Activated CD4-positive, alpha-beta memory T cell treated with anti-CD3 and anti-CD28 coated beads for 36 hours (primary cell): ENCODE measurements at regions not wholly inside any gene's neighbourhood (a gene's known extent, or its start where the extent isn't known, plus 50 kb on each side); places are given as distances from the start of the nearest gene placed in this dataset.

Experiments used
- CTCF ChIA-PET: fragments of 350-600 bp; sonication (Branson Sonifier 250); formaldehyde crosslinking; loops from one replicate; lab custom pipeline; 2021; ENCODE audit warnings: antibody characterized with exemption, inconsistent platforms; lab: Charles Lee
- POLR2A ChIA-PET: fragments of 350-600 bp; sonication (Branson Sonifier 250); formaldehyde crosslinking; loops from one replicate; lab custom pipeline; 2021; ENCODE audit warnings: antibody characterized with exemption; lab: Charles Lee
- DNase-seq: peaks from one replicate; pipeline ENCODE4 v3.0.0-alpha.2; 2020
- H3K27ac Mint-ChIP-seq: one replicate; pipeline ENCODE4 v1.8.0; 2021; ENCODE audit warnings: mixed read lengths
- H3K27me3 Mint-ChIP-seq: one replicate; pipeline ENCODE4 v1.8.0; 2021; ENCODE audit warnings: mixed read lengths
- H3K36me3 Mint-ChIP-seq: one replicate; pipeline ENCODE4 v1.8.0; 2021; ENCODE audit warnings: mixed read lengths
- H3K4me1 Mint-ChIP-seq: one replicate; pipeline ENCODE4 v1.8.0; 2021; ENCODE audit warnings: low read depth, mixed read lengths
- H3K4me3 Mint-ChIP-seq: one replicate; pipeline ENCODE4 v1.8.0; 2021; ENCODE audit warnings: mild to moderate bottlenecking, mixed read lengths
- H3K9me3 Mint-ChIP-seq: one replicate; pipeline ENCODE4 v1.8.0; 2021; ENCODE audit warnings: mixed read lengths
- intact Hi-C: fragments of 100-400 bp; cut with micrococcal nuclease; formaldehyde crosslinking; loops from one replicate; pipeline ENCODE4 v1.15.1; 2023

GRCh38 chr4:182042945-182043344 is 200.3 kb upstream of the TENM3 start:
- Mint-ChIP-seq H3K4me1 (no peaks in the 10 kb centered on the region), H3K36me3 (no peaks in the 10 kb centered on the region), H3K27me3 (no peaks in the 10 kb centered on the region), H3K27ac (no peak overlapping the region), H3K4me3 (no peak overlapping the region), H3K9me3 (peaks cover 4% of the 10 kb centered on the region)
- intact Hi-C loops = no loop called here
- DNase-seq = no peak
- ChIA-PET CTCF (no interaction called here), POLR2A (no interaction called here)

DNA sequence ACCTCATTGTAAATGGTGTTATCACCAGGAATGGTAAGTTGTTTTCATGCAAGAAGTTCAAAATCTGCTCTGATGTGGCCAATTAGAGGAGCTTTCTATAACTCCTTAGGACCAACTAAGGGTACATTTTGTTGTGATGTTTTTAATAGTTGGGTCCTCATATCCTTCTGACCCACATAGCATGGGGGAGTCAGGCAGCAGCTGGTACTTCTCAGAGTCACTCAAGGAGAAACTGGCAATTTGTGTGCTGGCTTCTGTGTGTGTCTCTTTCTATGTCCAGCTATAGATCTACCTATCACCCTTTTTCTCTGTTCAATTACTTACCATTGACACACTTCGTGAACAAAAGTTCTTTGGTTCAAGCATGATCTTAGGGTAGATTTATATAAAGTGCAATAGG is 194.3 kb upstream of the TENM3 start:
- Mint-ChIP-seq H3K36me3 (no peaks in the 10 kb centered on the region), H3K4me3 (no peak overlapping the region), H3K4me1 (no peaks in the 10 kb centered on the region), H3K9me3 (peaks cover 3% of the 10 kb centered on the region), H3K27ac (no peak overlapping the region), H3K27me3 (no peaks in the 10 kb centered on the region)
- ChIA-PET CTCF (no interaction called here), POLR2A (no interaction called here)
- DNase-seq = no peak
- intact Hi-C loops = no loop called here

DNA sequence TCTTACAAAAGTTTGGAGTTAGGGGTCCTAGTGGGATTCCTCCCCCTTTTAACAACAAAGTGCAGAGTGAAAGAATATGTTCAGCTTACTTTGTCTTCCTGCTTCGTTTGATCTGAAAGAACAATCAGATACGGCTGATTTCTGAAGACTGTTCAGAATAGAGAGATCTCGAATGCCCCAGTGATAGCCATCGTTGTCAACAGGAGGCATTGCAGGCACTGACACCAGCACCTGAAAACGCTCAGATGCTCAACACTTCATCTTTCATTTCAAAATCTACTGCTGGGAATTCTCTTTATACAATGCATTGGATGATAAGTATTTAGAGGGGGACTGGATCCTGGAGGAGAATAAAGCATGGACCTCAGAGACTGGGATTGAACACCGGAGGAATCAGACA is 186.3 kb upstream of the TENM3 start:
- POLR2A ChIA-PET = no interaction called here
- Mint-ChIP-seq H3K36me3 (no peaks in the 10 kb centered on the region), H3K4me1 (no peaks in the 10 kb centered on the region), H3K27ac (no peak overlapping the region), H3K4me3 (no peak overlapping the region), H3K27me3 (no peaks in the 10 kb centered on the region), H3K9me3 (peaks cover 2% of the 10 kb centered on the region)
- intact Hi-C loops = no loop called here
- no peak for DNase-seq
- CTCF ChIA-PET = no interaction called here

DNA sequence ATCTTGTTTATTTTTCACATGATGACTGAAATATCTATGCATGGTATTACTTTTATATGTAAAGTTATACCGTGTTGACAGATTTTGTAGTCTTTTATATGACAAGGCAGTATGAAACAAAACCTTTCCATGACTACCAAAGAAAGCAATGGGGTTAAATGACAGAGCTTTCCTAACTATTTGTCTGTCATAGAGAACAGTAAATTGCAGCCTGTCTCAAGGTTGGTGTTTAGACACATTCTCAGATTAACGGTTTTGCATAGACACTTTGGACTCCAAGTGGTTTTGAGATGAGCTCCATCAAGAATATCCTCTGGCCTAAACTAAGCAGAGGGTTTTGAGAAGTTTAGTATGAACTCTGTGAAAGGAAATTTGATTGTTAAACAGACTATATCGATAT is 180.7 kb upstream of the TENM3 start:
- CTCF ChIA-PET = no interaction called here

GRCh38 chr4:182062936-182063335 is 180.3 kb upstream of the TENM3 start:
- no peaks in the 10 kb centered on the region for H3K9me3 Mint-ChIP-seq
- H3K36me3 Mint-ChIP-seq = no peaks in the 10 kb centered on the region
- no peak overlapping the region for H3K4me3 Mint-ChIP-seq
- intact Hi-C loops = no loop called here
- POLR2A ChIA-PET = no interaction called here
- no peak overlapping the region for H3K27ac Mint-ChIP-seq
- no peaks in the 10 kb centered on the region for H3K27me3 Mint-ChIP-seq
- CTCF ChIA-PET = no interaction called here
- DNase-seq = no peak
- H3K4me1 Mint-ChIP-seq = no peaks in the 10 kb centered on the region

More for the DNA sequence above, 180.7 kb upstream of the TENM3 start:
- no peak for DNase-seq
- POLR2A ChIA-PET = no interaction called here
- Mint-ChIP-seq H3K27ac (no peak overlapping the region), H3K4me3 (no peak overlapping the region), H3K9me3 (no peaks in the 10 kb centered on the region), H3K27me3 (no peaks in the 10 kb centered on the region), H3K4me1 (no peaks in the 10 kb centered on the region), H3K36me3 (no peaks in the 10 kb centered on the region)
- intact Hi-C loops = no loop called here

DNA sequence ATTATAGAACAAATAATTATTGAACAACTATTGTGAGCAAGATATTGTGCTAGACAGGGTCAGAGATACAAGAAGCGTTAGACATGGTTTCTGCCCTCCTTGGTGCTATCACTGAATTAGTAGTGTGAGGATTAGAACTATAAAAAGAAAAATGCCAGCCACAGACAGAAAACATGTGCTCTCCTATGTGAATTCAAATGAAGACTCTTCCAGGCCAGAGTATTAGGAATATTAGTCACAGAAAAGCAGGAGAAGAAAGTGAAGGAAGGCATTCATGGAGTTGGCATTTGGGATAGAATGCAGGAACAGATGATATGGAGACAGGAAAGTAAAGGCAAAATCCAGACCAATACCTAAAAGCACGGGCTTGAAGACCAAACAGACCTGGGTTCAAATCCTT is 179.6 kb upstream of the TENM3 start:
- no peaks in the 10 kb centered on the region for H3K9me3 Mint-ChIP-seq
- H3K27ac Mint-ChIP-seq = no peak overlapping the region
- intact Hi-C loops = no loop called here

GRCh38 chr4:182065255-182065654 is 177.9 kb upstream of the TENM3 start:
- Mint-ChIP-seq H3K36me3 (no peaks in the 10 kb centered on the region), H3K27ac (no peak overlapping the region), H3K27me3 (no peaks in the 10 kb centered on the region), H3K4me3 (no peak overlapping the region), H3K9me3 (no peaks in the 10 kb centered on the region), H3K4me1 (no peaks in the 10 kb centered on the region)
- ChIA-PET CTCF (no interaction called here), POLR2A (no interaction called here)
- no peak for DNase-seq
- intact Hi-C loops = no loop called here

More for the DNA sequence above, 179.6 kb upstream of the TENM3 start:
- ChIA-PET CTCF (no interaction called here), POLR2A (no interaction called here)
- Mint-ChIP-seq H3K36me3 (no peaks in the 10 kb centered on the region), H3K27me3 (no peaks in the 10 kb centered on the region), H3K4me1 (no peaks in the 10 kb centered on the region), H3K4me3 (no peak overlapping the region)
- DNase-seq = no peak

GRCh38 chr4:182066037-182066436 is 177.2 kb upstream of the TENM3 start:
- no peak for DNase-seq
- Mint-ChIP-seq H3K4me1 (no peaks in the 10 kb centered on the region), H3K27ac (no peak overlapping the region), H3K36me3 (no peaks in the 10 kb centered on the region), H3K9me3 (no peaks in the 10 kb centered on the region), H3K4me3 (no peak overlapping the region), H3K27me3 (no peaks in the 10 kb centered on the region)
- CTCF ChIA-PET = no interaction called here
- POLR2A ChIA-PET = no interaction called here
- intact Hi-C loops = no loop called here

GRCh38 chr4:182067828-182068227 is 175.4 kb upstream of the TENM3 start:
- ChIA-PET CTCF (no interaction called here), POLR2A (no interaction called here)
- Mint-ChIP-seq H3K36me3 (no peaks in the 10 kb centered on the region), H3K4me3 (no peak overlapping the region), H3K27me3 (no peaks in the 10 kb centered on the region), H3K9me3 (peaks cover 3% of the 10 kb centered on the region), H3K27ac (no peak overlapping the region), H3K4me1 (no peaks in the 10 kb centered on the region)
- intact Hi-C loops = no loop called here
- no peak for DNase-seq

- POLR2A ChIA-PET = no interaction called here
- Mint-ChIP-seq H3K4me1 (no peaks in the 10 kb centered on the region), H3K27ac (no peak overlapping the region), H3K4me3 (no peak overlapping the region), H3K27me3 (no peaks in the 10 kb centered on the region), H3K9me3 (peaks cover 8% of the 10 kb centered on the region), H3K36me3 (no peaks in the 10 kb centered on the region)
- intact Hi-C loops = no loop called here
- no peak for DNase-seq
- CTCF ChIA-PET = no interaction called here
Measured at GRCh38 chr4:182068920-182069319, 174.3 kb upstream of the TENM3 start.

GRCh38 chr4:182073278-182073677 is 169.9 kb upstream of the TENM3 start:
- no peaks in the 10 kb centered on the region for H3K36me3 Mint-ChIP-seq
- intact Hi-C loops = no loop called here
- no peak for DNase-seq
- peaks cover 13% of the 10 kb centered on the region for H3K9me3 Mint-ChIP-seq
- POLR2A ChIA-PET = no interaction called here
- CTCF ChIA-PET = no interaction called here
- H3K27me3 Mint-ChIP-seq = no peaks in the 10 kb centered on the region
- no peak overlapping the region for H3K27ac Mint-ChIP-seq
- no peak overlapping the region for H3K4me3 Mint-ChIP-seq
- no peaks in the 10 kb centered on the region for H3K4me1 Mint-ChIP-seq

DNA sequence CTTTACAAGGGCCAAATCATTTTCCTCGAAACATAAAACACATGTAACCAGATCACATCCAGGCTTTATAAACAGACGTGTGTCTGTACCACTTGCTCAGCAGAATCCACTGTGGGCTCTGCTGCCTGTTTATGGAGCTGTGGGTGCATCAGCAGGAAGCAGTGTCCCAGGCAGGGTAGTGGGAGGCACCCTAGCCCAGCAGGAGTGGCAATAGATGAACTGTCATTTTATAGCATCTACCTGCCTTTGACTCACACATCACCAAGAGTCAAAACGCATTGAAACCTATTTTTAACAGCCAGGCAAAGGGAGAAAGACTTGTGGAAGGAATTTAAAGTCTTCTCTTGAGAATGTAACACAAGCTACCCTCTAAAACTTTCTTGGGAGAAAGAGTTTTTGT is 169.1 kb upstream of the TENM3 start:
- ChIA-PET POLR2A (no interaction called here), CTCF (no interaction called here)
- intact Hi-C loops = no loop called here
- H3K4me1 Mint-ChIP-seq = no peaks in the 10 kb centered on the region
- no peaks in the 10 kb centered on the region for H3K36me3 Mint-ChIP-seq
- H3K27ac Mint-ChIP-seq = no peak overlapping the region
- no peaks in the 10 kb centered on the region for H3K27me3 Mint-ChIP-seq
- H3K9me3 Mint-ChIP-seq = peaks cover 13% of the 10 kb centered on the region
- no peak for DNase-seq
- H3K4me3 Mint-ChIP-seq = no peak overlapping the region

GRCh38 chr4:182074810-182075209 is 168.4 kb upstream of the TENM3 start:
- Mint-ChIP-seq H3K4me3 (no peak overlapping the region), H3K9me3 (peaks cover 13% of the 10 kb centered on the region), H3K36me3 (no peaks in the 10 kb centered on the region), H3K27ac (no peak overlapping the region), H3K27me3 (no peaks in the 10 kb centered on the region), H3K4me1 (no peaks in the 10 kb centered on the region)
- ChIA-PET CTCF (no interaction called here), POLR2A (no interaction called here)
- no peak for DNase-seq
- intact Hi-C loops = no loop called here

DNA sequence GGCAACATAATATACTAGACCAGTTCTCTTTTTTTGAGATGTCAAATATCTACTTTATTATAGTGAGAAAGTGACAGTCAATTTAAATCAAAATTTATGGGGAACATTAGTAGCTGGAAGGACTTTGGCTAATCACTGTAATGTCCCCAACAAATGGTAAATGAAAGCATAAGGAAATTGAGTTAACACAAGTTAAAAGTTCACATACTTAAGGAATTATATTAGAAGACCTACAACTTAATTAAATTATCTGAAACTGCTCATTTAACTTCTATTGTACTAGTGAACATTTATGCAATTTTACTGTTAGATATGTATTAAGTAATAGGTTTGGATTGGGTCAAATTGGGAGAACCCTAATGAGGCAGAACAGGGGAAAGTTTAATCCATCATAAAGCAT is 160.3 kb upstream of the TENM3 start:
- ChIA-PET CTCF (no interaction called here), POLR2A (no interaction called here)
- H3K9me3 Mint-ChIP-seq = no peaks in the 10 kb centered on the region
- no peaks in the 10 kb centered on the region for H3K4me1 Mint-ChIP-seq
- DNase-seq = no peak
- intact Hi-C loops = no loop called here
- H3K4me3 Mint-ChIP-seq = no peak overlapping the region
- no peaks in the 10 kb centered on the region for H3K36me3 Mint-ChIP-seq
- no peaks in the 10 kb centered on the region for H3K27me3 Mint-ChIP-seq
- no peak overlapping the region for H3K27ac Mint-ChIP-seq
